Left renal pelvis (tissue), 4 donors: ENCODE measurements at regions not wholly inside any gene's neighbourhood (a gene's known extent, or its start where the extent isn't known, plus 50 kb on each side); places are given as distances from the start of the nearest gene placed in this dataset.
A peak's percentile ranks its signal among the peaks of the same experiment; 100 is the strongest.
"Not testable (repeated sequence)": the region's sequence is repeated elsewhere in the genome, so short reads cannot be mapped to it uniquely, and the experiment has no call there.

Source experiments
- DNase-seq, 4 donors: peaks; one replicate each; pipeline ENCODE4 v3.0.0-alpha.2; 2013; ENCODE audit warnings: low read depth in 4 of 4, low spot score in 3 of 4

DNA sequence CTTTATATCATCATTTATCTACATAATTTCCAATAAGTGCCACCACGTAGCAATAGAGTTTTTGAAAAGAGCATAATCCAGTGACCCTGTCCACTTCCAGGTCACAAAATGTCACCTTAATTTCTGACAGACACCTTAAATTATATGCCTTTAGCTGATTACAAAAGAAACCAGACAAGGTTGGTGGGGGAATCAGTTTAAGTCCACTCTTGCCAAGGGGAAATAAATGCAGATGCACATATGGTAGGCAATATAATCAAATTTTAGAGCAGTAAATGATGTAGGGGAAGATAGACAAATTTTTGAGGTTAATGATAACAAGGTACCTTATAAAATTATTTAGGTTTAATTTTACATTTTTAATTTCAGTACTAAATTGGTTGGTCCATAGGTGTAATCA is 253.5 kb downstream of the ZIC1 start:
- DNase-seq = no peak

GRCh38 chr3:147669077-147669476 is 259.9 kb downstream of the ZIC1 start:
- DNase-seq = no peak

GRCh38 chr3:147672035-147672434 is 262.9 kb downstream of the ZIC1 start:
- DNase-seq = no peak

DNA sequence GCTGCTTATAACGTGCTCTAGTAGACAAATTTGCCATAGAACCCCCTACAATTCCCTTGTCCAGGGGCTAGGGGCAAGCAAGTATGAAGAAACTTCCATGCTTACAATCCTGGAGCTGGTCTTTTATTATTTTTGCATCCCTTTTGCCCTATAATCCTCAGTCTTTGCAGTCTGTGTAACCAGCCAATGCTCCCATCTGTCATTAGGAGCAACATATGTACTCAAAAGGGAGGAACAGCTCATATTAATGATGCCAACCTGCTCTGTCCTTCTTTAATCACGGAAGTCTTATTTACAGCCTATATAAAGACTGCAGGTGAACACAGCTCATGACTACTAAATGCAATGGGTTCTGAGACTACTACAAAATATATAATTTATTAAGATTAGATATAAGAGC is 263.3 kb downstream of the ZIC1 start:
- DNase-seq = no peak

DNA sequence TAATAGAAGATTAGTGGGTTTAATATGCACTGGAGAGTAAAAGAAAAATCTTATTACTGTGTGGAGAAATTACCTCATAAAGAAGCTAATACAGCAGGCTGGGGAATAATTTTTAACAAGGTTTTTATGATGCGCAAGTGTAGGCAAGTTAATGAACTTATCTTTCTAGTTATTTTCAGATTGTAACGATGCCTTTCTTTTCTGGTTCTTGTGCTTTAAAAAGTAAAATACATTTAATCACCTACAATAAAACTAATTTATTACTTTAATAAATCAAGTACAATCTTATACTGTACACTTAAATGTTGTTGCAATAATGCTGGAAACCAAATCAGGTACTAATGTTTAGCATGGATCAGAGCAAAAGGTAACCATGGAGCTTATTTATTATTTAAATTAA is 266.6 kb downstream of the ZIC1 start:
- no peak for DNase-seq

- DNase-seq = no peak
Observed at GRCh38 chr3:147680837-147681483, 271.8 kb downstream of the ZIC1 start.

- no peak for DNase-seq
Observed at GRCh38 chr3:147688868-147689267, 279.7 kb downstream of the ZIC1 start.

GRCh38 chr3:147699175-147699838 is 290.1 kb downstream of the ZIC1 start:
- no peak for DNase-seq

DNA sequence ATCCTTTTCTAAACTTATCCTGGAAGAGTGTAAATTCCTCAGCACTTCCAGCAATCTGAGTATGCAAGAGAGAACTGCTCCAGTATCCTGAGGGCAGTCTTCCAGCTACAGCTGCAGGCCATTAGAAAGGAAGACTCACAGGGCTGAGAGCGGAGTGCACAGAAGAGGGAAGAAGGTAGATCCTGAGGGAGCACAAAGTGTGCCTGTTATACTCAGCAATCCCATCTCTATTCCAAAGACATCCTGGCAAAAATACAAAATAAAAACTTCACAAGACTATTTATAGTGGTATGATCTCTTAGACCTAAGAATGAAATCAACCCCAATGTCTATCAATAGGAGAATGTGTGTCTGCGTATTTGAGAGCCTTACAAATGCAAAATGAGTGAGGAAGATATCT is 292.0 kb downstream of the ZIC1 start:
- no peak for DNase-seq

GRCh38 chr3:147702509-147702908 is 293.3 kb downstream of the ZIC1 start:
- no peak for DNase-seq

DNA sequence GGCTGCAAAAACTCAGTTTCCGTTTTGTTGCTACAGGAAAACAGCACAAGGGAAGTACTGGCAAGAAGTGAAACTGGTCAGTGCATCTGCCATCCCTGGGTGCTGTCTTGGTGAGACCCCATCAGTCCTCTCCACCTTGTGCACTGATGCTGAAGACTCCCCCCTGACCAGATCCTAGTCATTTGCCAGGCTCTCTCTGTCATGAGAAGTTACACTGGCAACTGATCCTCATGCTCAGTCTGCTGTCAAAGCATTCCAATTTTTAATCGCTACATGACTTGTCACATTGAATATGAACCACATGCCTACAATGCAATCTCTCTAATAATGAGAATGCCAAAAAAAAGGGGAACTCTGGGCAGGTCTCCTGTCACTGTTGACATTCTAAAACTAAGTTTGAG is 296.5 kb downstream of the ZIC1 start:
- no peak for DNase-seq

DNA sequence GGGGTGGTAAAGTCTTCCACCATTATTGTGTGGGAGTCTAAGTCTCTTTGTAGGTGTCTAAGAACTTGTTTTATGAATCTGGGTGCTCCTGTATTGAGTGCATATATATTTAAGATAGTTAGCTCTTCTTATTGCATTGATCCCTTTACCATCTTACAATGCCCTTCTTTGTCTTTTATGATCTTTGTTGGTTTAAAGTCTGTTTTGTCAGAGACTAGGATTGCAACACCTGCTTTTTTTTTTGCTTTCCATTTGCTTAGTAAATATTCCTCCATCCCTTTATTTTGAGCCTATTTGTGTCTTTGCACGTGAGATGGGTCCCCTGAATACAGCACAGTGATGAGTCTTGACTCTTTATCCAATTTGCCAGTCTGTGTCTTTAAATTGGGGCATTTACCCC is 301.6 kb downstream of the ZIC1 start:
- not testable (repeated sequence) for DNase-seq

- DNase-seq = no peak
Observed at GRCh38 chr3:147712357-147712756, 303.2 kb downstream of the ZIC1 start.

DNA sequence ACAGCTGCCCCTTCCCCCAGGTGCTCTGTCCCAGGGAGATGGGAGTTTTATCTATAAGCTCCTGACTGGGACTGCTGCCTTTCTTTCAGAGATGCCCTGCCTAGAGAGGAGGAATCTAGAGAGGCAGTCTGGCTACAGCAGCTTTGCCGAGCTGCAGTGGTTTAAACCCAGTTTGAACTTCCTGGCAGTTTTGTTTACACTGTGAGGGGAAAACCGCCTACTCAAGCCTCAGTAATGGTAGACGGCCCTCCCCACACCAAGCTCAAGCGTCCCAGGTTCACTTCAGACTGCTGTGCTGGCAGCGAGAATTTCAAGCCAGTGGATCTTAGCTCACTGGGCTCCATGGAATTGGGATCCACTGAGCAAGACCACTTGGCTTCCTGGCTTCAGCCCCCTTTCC is 303.6 kb downstream of the ZIC1 start:
- not testable (repeated sequence) for DNase-seq

GRCh38 chr3:147713234-147714133 is 304.3 kb downstream of the ZIC1 start:
- no peak for DNase-seq

DNA sequence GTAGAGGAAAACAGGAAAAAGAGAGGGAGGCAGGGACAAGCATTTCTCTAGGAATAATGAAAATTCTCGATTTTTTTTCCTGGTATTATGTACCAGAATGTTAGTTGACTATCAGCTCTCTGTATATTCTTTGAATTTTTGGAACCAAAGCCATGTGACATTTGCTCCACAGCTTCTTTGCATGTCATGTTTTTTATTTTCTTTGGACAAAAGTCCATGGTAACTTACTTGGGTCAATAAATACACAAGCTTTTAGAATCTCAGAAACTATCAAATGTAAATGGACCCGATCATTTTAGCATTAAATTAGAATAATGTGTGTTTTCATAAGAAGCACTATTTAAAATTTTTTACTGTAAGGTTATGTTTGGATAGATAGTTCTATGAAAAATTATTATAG is 320.5 kb downstream of the ZIC1 start:
- peak in 2 of 4 donors; percentile 14 to 36 for DNase-seq

GRCh38 chr3:147730284-147730683 is 321.1 kb downstream of the ZIC1 start:
- DNase-seq = no peak

DNA sequence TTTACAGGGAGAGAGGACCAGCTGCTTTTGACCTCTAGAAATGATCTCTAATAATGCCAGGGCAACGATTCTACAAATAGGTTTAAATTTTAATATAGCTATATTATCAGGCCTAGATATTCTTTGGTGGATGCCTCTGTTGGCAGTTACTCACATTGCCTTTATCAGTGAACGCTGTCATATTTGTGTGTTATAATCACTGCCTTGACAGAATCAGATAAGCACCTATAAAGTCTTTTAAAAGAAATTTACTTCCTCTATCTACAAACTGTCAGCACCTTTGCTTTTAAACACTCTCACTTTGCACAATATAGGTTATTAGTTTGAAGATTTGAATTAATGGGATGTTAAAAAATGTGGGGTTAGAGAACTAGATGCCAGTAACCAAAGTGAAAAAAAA is 324.1 kb downstream of the ZIC1 start:
- no peak for DNase-seq

DNA sequence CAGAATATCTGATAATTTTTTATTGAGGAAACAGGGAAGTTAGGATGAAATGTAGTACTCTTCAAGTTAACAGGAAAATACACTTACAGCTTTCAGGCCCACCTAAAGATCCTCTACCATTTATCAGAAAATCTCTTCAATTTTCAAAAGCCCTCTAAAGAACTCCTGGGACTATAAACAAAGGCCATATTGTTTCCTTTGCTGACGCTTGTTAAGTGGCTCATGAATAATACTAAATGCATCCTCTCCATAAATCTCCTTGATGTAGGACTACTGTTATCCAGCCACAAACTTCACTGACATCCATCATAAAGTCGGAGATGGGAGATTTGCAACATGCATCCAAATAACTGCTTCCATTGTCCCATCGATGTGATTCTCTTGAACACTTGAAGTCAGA is 326.5 kb downstream of the ZIC1 start:
- no peak for DNase-seq

GRCh38 chr3:147736226-147736625 is 327.1 kb downstream of the ZIC1 start:
- DNase-seq = no peak

DNA sequence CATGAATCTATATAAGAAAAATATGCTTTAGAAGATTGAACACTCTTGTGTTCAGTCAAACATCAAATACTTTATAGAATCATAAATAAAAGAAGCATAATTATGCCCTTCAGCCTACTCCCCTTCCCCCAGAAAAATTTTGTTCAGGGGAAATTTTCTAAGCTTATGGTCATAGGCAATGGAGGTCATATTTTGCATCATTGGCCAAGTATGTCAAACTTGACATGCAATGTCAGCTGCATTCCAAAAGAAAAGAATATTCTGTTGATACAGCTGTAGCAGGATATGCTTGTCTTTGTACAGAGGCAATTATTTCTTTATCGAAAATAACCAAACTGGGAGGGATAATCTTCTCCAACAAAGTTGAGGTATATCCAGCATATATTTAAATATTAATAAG is 328.2 kb downstream of the ZIC1 start:
- no peak for DNase-seq

GRCh38 chr3:147740928-147741327 is 331.8 kb downstream of the ZIC1 start:
- DNase-seq = no peak
